Stimulated activated CD8-positive, alpha-beta memory T cell treated with anti-CD3 and anti-CD28 coated beads, Interleukin-15, amount 100 ng/mL, for 1 hour (primary cell): ENCODE measurements at regions not wholly inside any gene's neighbourhood (a gene's known extent, or its start where the extent isn't known, plus 50 kb on each side); places are given as distances from the start of the nearest gene placed in this dataset.
"Not testable (repeated sequence)": the region's sequence is repeated elsewhere in the genome, so short reads cannot be mapped to it uniquely, and the experiment has no call there.

Experiments used
- DNase-seq: peaks from one replicate; pipeline ENCODE4 v3.0.0-alpha.2; 2020; ENCODE audit warnings: low read depth

DNA sequence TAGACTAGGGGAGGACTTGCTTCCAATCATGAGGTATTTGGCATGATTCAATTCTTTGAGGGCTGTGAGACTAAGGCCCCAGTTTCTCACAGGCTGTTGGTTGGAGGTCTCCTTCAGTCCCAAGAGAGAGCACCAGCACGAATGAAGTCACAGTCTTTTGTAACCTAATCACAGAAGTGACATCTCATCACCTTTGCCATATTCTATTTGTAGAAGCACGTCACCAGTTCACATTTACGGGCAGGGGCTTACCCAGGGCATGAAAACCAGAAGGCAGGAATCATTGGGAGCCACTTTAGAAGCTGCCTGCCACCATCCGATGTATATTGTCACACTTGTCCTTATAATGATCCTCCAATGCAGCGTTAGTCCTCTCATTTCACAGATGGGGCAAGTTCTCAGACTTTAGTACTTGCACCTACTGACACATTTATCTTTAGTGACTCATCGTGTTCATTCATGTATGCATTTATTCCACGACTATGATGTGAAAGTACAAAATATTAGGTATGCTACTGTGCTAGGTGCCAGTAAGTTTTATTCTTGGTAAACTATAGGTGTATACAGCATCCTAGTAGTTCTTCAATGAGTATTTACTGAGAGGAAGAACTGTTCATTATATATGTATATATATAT is 163.8 kb upstream of the PGRMC2 start:
- no peak for DNase-seq

DNA sequence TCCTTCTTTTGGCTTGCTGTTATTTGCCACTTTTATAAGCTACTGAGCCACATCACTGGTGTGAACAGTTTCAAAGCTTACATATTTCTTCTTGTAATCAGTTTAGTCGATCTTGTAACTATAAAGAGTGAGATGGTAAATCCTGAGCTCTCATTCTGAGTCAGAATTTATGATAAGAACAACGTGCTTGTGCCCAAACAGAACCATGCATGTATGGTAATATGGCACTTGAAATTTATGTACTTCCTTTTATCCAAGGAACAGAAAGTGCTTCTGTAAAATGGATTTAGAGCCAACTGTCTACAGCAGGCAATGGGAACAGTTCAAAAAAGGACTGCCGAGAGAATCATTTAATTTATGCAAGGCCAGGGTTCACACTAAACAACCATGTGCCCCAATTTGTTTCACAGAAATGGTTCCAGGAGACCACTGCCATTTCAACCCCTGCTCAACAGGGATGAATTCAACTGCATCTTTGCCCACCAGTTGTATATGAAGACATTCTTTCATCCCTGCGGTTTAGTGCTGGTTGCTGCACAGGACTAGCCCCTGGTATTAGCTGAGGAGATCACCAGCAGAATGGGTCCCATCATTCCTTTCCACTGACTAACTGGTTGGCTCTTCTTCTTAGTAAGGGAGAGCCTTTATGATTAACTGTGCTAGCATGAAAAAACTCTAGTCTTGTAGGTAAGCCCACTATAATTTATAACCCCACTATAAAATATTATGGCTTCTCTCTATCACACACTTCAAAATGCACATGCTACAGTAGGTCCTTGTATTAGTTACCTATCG is 162.9 kb upstream of the PGRMC2 start:
- DNase-seq, result no peak

DNA sequence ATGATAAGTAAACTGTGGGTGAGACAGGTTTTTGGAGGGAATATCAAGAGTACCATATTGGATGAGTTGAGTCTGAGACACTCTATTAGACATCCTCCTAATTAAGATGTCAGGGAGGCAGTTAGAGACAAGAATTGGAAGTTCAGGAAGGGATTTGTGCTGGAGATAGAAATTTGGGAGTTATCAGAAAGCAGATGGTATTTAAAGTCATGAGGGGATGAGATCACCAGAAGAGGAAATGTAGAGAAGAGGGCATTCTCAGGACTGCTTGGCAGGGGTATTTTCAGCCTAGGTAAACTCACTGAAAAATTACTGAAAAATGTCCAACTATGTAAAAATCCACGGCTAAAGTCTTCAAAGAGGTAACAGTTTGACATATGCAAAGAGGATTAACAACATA is 161.6 kb upstream of the PGRMC2 start:
- no peak for DNase-seq

DNA sequence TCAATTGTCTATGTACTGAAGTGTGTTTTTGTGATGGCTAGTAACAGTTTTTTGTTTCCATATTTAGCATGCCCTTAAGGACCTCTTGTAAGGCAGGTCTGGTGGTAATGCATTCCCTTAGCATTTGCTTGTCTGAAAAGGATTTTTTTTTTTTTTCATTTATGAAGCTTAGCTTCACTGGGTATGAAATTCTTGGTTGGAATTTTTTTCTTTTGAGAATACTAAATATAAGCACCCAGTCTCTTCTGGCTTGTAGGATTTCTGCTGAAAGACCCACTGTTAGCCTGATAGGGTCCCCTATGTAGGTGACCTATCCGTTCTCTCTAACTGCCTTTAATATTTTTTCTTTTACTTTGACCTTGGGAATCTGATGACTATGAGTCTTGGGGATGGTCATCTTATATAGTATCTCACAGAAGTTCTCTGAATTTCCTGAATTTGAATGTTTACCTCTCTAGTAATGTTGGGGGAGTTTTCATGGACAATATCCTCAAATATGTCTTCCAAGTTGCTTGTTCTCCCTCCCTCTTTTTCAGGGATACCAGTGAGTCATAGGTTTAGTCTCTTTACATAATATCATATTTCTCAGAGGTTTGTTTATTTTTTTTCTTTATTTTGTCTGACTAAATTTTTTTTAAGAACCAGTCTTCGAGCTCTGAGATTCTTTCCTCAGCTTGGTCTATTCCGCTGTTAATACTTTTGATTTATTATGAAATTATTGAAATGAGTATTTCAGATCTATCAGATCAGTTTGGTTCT is 157.1 kb upstream of the PGRMC2 start:
- DNase-seq, result no peak

DNA sequence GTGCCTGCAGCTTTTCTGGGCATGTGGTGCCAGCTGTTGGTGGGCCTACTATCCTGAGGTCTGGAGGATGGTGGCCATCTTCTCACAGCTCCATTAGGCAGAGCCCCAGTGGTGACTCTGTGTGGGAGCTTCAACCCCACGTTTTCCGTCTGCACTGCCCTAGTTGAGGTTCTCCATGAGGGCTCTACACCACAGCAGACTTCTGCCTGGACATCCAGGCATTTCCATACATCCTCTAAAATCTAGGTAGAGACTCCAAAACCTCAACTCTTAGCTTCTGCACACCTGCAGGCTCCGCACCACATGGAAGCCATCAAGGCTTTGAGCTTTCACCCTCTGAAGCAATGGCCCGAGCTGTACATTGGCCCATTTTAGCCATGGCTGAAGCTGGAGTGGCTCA is 153.3 kb upstream of the PGRMC2 start:
- no peak for DNase-seq

DNA sequence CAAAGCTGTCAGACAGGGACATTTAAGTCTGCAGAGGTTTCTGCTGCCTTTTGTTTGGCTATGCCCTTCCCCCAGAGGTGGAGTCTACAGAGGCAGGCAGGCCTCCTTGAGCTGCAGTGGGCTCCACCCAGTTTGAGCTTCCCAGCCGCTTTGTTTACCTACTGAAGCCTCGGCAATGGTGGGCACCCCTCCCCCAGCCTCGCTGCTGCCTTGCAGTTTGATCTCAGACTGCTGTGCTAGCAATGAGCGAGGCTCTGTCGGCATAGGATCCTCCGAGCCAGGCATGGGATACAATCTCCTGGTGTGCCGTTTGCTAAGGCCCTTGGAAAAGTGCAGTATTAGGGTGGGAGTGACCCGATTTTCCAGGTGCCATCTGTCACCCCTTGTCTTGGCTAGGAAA is 149.4 kb upstream of the PGRMC2 start:
- not testable (repeated sequence) for DNase-seq

DNA sequence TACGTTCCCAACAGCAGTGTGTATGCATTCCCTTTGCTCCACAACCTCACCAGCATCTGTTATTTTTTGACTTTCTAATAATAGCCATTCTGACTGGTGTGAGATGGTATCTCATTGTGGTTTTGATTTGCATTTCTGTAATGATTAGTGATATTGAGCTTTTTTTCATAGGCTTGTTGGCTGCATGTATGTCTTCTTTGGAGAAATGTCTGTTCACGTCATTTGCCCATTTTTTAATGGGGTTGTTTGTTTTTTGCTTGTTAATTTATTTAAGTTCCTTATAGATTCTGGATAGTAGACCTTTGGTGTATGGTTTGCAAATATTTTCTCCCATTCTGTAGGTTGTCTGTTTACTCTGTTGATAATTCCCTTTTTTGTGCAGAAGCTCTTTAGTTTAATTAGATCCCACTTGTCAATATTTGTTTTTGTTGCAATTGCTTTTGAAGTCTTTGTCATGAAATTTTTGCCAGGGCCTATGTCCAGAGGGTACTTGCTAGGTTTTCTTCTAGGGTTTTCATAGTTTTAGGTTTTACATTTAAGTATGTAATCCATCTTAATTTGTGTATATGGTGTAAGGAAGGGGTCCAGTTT is 141.5 kb upstream of the PGRMC2 start:
- DNase-seq, result not testable (repeated sequence)

DNA sequence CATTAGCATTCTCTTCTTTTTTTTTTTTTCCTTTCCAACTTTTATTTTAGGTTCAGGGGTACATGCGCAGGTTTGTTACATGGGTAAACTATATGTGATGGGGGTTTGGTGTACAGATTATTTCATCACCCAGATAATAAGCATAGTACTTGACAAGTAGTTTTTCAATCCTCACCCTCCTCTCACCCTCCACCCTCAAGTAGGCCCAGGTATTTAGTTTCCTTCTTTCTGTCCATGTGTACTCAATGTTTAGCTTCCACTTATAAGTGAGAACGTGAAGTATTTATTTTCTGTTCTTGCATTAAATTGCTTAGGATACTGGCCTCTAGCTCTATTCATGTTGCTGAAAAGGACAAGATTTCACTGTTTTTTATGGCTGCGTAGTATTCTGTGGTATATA is 140.8 kb upstream of the PGRMC2 start:
- no peak for DNase-seq

DNA sequence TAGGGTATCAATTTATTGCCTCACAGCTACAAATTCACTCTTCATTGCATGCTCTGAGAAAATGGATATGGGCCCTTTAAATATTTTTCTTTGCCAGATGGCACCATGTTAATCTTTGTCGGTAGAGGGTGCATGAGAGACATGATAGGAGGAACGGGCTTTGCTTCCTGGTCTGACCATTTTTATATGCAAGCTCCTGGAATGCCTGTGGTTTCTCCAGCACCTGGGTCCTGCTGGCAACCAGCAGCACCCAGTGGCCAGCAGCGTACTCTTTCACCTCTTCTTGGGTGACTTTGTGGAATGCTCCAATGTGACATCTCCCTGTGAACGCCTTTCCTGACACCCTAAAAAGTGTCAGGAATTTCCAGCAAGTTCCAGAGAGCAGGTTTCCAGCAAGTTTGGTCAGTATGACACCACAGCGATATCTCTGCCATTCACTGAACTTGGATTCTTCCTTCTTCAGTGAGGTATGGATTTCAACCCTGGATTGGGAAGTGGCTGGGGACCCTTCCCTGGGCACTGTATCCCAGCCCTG is 140.3 kb upstream of the PGRMC2 start:
- no peak for DNase-seq

DNA sequence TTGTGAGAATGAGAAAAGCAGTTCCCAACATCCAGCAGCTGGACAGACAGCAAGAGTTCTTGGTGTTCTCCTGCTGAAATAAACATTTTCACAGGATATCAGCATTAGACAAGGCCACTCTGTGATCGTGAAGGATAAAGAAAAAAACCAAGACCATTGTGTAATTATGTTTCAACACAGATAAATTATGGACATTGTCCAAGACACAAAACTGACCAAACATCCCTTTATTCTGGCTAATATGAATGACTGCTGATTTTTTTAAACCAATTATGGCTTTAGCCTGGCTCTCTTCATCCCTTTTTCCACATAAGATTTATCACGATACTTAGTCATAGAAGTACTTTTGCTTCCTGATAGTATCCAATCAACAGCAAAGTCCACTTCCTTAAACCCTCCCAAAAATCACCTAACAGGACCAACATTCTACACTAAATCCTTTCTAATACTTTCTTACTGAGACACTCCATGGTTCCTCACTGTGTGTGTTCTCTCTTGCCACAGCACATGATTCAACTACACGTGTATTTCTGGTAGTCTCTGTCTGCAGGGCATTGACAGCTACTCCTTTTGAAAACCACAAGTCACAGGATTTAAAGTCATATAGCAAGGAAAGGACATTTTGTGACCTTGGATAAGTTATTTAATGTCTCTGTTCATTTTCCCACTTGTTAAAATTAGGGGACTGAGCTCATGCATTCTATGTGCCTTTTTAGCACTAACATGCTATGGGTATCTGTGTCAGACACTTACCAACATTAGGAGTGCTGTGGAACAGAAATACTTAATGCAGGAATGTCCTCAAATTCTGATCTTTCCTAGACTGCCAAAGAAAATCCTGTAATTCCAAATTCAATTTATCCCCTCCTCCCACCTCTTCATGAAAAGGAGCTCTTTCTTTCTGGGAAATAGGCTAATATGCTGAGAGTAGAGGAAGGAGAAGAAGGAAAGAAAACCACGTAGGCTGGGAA is 137.2 kb upstream of the PGRMC2 start:
- DNase-seq, result no peak

DNA sequence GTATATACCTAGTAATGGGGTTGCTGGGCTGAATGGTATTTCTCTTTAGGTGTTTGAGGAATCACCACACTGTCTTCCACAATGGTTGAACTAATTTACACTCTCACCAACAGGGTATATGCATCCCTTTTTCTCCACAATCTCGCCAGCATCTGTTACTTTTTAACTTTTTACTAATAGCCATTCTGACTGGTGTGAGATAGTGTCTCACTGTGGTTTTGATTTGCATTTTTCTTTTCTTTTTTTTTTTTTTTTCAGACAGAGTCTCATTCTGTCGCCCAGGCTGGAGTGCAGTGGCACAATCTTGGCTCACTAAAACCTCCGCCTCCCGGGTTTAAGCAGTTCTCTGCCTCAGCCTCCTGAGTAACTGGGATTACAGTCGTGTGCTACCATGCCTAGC is 134.7 kb upstream of the PGRMC2 start:
- not testable (repeated sequence) for DNase-seq

DNA sequence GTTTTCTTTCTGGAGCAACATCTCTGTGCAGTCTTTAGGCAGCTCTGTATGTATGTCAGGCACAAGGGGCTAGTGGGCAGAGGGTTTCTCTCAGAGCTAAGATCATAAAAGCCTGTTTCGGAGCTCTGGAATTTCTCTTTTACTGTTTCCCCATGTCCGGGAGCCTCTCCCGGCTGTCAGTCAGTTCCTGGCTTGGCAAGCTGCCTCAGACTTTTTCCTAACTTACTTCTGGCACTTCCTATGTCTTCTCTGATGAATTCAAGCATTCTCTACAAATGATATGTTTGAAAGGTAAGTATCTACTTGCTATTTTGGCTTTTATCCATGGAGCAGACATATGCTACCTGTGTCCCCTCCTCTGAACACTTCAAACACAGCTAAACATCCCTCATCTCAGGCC is 129.3 kb upstream of the PGRMC2 start:
- DNase-seq, result no peak

DNA sequence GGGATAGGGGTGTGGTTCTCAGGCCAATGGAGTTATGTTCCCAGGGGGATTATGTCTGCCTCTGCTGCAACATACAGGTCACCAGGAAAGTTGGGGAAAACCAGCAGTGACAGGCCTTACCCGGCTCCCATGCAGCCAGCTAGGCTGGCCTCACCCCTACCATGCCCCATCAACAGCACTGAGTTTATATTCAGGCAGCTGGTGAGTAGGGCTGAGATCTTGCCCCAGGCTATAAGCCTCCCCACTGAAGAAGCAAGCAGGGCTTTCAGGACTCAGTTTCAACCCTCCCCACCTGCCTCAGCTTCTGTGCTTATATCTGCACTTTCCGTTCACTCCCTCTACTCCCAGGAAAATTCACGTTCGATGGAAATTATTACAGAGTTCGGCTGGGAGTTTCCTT is 122.4 kb upstream of the PGRMC2 start:
- DNase-seq, result no peak

DNA sequence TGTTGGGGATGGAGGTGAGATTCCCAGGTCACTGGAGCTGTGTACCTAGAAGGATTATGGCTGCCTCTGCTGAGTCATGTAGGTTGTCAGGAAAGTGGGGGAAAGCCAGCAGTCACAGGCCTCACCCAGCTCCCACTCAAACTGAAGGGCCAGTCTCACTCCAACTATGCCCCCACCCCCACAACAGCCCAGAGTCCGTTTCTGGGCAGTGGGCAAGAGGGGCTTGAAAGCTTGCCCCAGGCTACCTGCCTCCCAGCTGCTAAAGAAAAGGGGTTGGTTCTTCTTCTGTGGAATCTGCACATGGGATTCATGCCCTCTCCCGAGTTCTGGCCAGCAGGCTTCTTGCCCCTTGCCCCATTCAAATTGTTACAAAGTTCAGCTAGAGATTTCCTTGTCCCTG is 116.0 kb upstream of the PGRMC2 start:
- DNase-seq, result no peak

DNA sequence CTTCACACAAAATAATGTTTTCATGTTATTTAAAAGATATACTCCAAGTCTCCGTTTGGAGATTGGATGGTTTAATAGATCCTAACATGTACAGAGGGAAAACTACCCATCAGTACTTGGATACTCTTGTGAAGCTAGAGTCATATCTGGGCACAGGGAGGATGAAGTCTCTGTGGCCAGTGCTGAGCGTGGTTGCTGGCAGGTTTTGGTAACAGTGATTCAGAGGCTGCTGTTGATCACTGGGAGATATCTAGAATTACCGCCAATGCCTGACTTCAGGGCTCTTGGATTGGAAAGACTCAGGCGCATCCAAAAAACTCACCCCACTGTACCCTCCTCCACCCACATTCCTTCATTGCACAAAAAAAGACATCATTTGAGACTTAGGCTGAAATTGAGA is 107.2 kb upstream of the PGRMC2 start:
- no peak for DNase-seq

DNA sequence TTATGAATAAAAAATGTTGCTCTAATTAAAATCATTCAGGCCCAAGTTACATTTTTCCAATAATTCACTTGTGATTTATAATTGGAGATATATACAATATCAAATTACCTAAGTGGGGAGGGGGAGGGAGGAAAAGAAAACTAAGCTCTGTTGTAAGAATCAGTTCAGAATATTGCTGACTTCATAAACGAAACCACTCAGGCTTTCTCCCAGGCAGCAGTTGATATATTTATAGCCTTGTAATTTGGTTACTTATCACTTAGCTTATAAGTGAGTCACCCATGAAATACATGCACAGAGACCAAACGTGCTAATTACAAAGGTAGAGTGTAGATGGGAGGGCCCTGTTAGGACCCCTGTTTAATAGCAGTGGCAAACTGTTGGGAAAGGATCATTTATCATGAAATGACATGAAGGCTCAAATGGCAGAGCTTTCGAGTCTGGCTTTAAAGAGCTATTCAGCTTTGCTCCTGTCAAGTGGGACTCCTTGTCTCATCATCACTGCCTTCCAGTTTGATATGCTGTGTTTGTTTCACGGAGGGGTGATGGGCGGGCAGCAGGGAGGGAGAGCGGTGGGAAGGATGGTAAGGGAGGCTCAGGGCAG is 105.6 kb upstream of the PGRMC2 start:
- no peak for DNase-seq

DNA sequence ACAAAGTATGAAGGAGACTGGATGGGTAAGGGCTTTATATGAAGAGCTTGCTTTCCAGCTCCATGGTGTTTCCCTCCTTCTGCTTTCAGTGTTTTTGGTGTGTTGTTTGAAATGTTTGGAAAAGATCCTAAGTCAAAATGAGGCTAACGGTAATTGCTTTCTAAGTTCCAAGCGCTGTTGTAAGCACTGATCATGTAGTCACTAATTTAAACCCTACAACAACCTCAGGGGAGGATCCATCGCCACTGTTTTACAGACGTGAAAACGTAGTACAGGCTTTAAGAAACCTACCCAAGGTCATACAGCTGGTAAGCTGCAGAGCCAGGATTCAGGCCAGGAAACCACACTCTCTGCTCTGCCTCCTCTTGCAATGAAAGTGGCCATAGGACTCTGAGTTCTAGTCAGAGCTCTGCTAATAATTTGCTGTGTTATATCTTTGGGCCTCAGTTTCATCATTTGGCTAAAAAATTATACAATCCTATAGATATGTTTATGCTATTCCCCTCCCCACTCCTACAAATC is 102.9 kb upstream of the PGRMC2 start:
- no peak for DNase-seq

DNA sequence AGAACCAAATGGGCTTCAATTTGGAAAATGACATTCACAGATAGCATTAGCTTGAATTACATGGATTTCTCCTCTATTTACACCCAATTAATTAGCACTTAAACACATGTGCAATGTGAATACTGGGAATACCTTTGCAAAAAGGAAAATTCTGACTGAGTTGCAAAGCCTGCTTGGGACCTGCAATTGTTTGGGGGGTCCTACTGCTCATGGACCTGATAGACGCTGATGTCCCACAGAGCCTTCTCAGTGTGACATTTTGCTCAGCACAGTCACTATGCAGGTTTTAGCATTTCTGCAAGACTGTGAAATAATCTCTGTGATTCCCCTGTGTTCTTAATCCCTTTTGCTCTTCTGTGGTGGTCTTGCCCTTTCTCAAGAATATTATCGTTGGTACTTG is 101.2 kb upstream of the PGRMC2 start:
- DNase-seq, result no peak

DNA sequence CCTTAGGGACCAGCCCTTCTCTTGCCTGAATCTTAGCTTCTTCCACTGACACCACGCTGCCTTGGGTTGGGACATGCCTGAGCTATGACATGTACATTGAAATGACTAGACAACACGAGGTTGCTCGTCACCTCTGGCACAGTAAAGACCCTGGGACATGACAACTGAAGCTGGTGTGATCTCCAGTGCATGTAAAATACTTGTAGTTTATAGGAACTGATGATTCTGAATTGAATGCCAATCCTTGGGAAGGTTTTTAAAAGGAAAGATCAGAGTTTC is 100.7 kb upstream of the PGRMC2 start:
- DNase-seq, result no peak

DNA sequence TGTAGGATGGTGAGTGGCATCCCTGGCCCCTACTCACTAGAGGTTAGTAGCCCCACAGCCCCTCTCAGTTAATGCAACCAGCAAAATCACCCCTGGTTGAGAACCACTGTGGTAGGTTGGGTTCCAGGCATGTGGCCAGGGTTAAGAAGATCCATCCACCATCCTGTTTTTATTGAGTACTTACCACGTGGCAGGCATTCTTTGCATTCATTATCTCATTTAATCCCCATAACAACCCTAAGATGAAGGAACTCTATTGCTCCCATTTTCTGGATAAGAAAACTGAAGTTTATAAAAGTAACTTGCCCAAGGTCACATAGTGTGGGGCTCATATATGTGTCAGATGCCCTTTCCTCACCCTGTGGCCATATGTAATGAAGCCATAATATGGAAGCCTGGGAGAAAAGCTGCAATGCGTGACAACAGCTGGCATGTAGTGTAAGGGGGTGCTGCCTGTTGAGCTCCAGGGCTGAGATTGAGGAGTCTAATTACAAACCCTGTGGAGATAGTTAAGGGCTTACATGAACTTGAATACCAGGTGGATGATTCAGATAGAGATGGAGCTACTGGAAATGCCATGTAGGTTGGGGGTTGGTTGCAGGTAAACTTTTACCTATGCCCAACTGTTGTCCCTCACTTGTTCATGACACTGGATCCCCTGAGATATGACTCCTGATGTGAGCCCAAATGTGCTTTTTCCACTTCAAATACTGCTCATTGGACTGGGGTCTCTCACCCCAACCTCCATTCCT is 100.2 kb upstream of the PGRMC2 start:
- DNase-seq, result no peak
